HG03139 (cell line): ENCODE measurements at regions not wholly inside any gene's neighbourhood (a gene's known extent, or its start where the extent isn't known, plus 50 kb on each side); places are given as distances from the start of the nearest gene placed in this dataset.
"Not testable (repeated sequence)": the region's sequence is repeated elsewhere in the genome, so short reads cannot be mapped to it uniquely, and the experiment has no call there.

Experiments
- ATAC-seq: cut with Tn5 transposase; IDR thresholded peaks from one replicate; pipeline ENCODE4 v1.9.1; 2021; ENCODE audit not compliant: unreplicated experiment

DNA sequence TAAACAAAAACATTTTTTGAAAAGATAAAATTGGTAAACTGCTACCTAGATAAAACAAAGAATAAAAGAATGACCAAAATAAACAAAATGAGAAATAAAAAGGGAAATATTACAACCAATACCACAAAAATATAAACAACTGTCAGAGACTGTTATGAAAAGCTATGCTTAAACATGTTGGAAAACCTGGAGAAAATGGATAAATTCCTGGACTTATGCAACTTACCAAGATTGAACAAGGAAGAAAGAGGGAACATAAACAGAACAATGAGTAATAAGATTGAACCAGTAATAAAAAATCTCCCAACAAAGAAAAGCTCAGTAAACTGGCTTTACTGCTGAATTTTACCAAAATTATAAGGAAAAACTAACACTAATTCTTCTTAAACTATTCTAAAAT, 518.7 kb downstream of the GRXCR1 start:
- no peak for ATAC-seq

DNA sequence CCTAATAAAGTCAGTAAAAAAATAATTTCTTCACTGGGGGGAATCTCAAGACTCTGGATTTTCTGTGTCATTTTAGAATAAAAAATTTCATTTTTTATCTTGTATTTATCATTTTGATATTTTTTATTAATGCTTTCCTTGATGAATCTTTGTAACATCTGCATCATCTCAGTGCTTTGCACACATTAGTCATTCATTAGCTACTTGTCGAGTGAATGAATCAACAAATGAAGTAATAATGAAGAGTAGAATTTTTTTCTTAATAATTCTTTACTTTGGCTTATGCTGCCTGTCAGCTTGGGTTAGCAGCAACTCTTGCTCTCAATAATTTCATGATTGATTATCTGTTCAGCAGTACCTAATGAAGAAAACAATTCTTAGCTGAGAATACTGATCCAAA, 530.8 kb downstream of the GRXCR1 start:
- ATAC-seq, result no peak

DNA sequence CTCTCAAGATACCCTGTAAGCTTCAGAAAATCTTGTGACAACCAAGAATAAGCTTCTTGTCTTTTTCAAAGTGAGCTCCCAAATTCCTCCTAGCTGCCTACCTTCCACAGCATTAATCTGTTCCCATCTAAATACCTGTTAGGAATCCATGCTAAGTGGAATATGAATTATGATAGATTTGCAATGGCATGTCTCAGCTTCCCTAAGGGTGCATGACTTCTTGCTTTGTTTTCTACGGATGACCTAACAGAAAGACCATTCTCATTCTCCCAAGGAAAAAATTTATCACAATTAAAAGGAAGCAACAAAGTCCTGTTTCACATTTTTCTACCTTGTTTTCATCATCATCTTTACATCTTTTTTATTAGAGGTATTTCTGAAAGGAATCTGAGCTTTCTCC, 532.7 kb downstream of the GRXCR1 start:
- ATAC-seq, result no peak

DNA sequence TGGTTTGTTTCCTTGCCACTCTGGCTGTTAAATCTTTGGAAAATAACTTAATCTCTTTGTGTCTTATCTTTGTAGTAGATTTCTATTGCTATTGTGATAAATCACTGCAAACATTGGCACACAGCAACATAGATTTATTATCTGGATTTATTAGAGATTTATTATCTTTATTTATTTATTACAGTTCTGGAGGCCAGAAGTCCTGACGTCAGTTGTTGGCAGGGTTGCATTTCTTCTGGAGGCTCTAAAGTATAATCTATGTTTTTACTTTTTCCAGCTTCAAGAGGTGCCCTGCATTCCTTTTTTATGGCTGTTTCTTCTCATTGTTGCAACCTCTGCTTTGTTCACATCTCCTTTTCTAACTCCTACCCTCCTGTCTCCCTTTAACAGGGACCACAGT, 542.8 kb downstream of the GRXCR1 start:
- no peak for ATAC-seq

DNA sequence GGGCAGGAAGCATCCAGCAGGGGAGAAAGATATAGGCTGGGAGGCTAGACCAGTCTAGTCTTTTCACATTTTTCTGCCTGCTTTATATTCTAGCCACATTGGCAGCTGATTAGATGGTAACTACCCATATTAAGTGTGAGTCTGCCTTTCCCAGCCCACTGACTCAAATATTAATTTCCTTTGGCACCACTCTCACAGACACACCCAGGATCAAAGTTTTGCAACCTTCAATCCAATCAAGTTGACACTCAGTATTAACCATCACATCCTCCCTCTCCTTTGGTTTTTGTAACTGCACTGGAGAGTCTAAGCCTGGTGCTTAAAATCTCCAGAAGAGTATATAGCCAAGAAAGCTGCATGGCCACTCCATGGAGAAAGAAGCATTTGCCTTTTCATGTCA, 560.4 kb downstream of the GRXCR1 start:
- no peak for ATAC-seq

DNA sequence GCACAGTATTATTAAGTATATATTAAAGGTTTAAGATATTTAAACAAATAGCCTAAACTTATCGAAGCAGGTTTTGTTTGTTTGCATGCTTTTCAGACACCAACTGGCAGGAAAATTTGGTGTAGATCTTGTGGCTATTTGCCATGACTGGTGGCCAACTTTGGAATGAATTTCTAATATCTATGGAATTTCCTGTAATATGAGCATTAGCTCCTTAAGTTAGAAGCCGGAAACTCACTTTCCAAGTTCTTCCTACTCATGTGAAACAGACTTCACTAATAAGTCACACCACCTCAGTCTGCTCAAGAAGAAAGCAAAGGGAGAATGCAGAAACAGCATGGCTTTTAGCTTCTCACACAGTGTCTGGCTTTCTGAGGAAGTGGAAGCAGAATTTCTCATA, 563.9 kb downstream of the GRXCR1 start:
- no peak for ATAC-seq

DNA sequence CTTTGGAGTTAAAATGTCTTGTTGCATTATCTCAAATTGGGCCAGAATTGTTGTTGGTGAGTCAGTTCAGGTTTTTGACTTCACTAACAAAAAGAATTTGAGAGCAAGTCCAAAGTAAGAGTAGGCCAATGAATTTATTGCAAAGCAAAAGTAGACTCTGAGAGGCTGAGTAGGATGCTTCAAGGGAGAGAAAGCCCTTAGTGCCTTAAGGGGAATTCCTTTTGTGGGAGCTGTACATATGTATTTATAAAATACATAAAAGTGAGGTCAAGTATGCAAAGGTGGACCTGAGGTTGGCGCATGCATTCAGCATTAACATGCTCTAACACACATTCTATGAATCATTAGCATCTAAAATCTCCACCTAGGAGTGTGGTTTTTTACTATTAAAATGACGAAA, 565.4 kb downstream of the GRXCR1 start:
- ATAC-seq, result no peak

DNA sequence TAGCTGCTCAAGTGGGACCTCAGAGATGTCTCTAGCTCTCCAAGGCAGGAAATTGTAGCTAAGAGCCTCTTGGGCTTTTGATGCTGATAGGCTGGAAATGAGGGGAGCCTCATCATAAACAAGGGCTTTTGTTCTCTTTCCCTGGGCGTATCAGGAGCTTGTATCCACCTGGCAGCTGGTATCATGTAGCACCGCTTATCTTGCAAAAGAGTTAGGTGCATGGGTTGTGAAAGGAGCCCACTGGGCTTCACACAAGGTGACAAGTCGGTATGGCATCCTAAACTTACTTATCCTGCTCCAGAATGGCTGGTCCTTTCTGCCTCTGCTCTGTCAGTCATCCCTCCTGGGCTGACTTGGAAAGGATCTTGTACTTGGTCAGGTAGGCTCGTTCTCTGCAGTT, 565.8 kb downstream of the GRXCR1 start:
- ATAC-seq, result no peak

DNA sequence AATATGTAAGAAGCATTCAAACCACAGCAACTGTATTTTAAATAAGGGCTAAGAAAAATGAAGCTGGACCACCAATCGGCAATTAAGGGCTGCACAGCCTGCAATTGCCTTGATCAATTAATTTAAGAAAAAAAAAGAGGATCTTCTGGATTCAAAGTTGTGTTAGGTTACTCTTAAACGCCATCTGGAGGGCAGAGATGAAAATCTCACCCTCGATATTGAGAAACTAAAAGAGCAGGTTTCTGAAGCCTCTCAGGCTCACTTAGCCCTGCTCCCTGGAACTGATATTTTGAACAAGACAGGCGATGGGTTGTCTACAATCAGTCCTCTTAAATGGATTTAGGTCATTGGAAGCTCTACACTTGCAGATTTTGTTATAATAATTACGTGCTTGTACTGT, 579.4 kb downstream of the GRXCR1 start:
- ATAC-seq, result no peak

DNA sequence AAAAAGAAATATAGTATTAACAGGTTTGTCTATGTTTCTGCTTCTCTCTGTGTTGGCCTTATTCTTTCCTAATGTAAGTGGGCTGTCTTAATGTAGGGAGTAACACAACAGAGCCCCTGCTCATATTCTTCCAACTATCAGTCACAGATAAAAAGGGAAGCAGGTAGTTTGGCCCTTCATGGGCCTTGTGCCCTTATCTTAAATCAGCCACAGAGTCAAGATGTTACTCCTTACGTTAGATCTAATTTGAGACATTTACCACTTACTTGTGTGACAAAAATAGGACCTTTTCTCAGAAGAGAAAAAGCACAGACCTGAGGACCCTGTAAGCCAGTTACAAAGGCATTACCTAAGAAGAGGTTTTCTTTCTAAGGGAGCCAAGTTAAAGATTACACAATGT, 589.0 kb downstream of the GRXCR1 start:
- ATAC-seq, result no peak

DNA sequence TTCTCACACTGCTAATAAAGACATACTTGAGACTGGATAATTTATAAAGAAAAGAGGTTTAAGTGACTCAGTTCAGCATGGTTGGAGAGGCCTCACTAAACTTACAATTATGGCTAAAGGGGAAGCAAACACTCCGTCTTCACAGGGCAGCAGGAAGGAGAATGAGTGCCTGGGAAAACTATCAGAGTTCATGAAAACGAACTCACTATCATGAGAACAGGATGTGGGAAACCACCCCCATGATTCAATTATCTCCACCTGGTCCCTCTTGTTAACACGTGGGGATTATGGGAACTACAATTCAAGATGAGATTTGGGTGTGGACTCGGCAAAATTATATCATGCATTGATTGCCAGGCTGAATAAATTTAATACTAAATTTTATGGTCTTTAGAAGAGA, 592.7 kb downstream of the GRXCR1 start:
- no peak for ATAC-seq

DNA sequence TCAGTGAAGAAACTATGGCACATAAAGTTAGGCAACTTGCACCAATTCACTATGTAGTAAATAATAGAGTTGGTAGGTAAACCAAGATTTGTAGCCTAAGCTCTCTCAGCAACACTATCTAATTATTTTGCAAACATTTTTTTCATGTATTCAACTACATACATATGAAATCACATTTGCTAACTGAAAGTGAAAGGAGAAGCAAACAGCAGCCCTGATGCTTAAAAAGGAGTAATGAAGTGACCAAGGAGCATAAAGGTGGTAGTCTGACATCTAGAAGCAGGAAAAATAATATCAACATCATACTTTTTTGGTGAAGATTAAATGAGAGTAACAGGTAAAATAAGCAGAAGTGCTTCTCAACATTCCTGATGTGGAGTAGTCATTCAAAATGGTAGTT, 603.7 kb downstream of the GRXCR1 start:
- no peak for ATAC-seq

DNA sequence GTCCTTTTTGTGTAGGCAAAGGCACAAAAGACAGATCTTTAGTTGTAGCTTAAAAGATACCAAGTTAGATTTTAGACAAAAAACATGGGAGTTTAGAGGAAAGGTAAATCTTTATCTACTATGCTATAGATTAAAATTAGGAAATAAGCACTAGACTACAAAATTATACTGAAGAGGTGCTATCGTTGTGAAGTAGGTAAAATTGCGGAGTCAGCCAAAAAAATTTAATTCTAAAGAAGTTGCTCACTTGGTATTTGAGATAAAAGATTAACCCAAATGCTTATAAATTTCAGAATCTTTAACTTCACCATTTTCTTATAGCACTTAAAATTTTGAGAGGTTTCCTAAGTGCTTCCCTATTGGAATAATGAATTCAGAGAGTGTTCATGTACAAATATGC, 604.1 kb downstream of the GRXCR1 start:
- ATAC-seq, result no peak

DNA sequence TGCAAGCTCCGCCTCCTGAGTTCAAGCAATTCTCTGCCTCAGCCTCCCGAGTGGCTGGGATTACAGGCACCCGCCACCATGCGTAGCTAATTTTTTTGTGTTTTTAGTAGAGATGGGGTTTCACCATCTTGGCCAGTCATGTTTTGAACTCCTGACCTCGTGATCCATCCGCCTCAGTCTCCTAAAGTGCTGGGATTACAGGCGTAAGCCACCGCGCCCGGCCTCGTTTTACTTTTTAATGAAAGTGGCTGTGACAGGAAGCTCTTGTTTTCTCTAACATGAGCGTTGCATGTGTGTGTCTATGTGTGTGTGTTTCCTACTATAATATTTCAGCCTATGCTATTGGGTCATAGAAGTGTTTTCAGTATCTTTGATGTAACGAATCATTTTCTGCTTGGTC, 613.3 kb downstream of the GRXCR1 start:
- ATAC-seq, result not testable (repeated sequence)

DNA sequence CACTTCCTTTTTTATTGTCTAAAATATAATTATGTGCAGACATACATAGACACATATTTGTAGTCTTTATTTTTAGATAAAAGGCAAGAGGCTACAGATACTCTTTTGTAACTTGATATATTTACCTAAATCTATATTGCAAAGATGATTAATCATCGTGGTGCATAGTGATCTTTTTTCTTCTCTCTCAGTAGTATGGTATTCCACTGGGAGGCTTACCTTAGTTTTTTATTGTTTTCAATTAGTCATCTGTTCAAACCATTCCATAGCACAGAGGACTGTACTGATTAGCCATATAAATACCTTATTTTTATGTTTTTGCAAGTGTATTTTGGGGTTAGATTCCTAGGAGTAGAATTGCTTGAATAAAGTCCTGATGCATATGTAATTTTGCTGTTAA, 619.7 kb downstream of the GRXCR1 start:
- no peak for ATAC-seq

DNA sequence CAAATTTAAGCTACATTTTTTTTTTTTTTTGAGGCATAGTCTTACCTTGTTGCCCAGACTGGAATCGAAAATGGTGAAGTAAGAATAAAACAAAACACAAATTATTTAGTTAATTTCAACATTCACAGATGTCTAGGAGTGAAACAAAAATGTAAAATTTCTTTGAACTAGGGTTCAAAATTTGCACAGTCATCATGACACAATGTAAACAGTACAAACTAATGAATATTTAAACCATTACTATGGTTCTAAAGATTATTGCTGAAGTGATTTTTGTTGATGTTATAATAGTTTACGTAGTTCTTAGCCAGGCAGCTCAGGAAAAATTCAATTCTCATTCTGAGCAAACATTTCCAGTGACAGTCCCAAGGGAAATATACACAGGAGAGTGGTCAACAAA, 633.1 kb downstream of the GRXCR1 start:
- ATAC-seq, result no peak

DNA sequence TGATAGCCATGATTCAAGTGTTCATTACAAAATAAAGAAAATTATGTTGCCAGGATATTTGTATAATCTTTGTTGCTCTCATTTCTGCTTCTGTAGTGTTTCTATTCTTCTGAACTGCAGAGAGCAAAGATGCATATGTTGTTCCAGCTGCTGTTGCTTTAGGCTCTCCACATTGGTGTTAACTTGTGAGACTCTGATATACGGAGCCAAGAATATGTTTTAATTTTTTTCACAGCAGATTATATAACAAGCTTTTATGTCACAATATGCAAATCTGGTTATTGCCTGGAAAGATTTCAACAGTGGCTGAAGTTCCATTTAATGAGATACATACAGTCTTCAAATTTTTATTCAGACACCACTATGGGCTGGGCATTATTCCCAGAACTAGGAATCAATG, 655.0 kb downstream of the GRXCR1 start:
- no peak for ATAC-seq

DNA sequence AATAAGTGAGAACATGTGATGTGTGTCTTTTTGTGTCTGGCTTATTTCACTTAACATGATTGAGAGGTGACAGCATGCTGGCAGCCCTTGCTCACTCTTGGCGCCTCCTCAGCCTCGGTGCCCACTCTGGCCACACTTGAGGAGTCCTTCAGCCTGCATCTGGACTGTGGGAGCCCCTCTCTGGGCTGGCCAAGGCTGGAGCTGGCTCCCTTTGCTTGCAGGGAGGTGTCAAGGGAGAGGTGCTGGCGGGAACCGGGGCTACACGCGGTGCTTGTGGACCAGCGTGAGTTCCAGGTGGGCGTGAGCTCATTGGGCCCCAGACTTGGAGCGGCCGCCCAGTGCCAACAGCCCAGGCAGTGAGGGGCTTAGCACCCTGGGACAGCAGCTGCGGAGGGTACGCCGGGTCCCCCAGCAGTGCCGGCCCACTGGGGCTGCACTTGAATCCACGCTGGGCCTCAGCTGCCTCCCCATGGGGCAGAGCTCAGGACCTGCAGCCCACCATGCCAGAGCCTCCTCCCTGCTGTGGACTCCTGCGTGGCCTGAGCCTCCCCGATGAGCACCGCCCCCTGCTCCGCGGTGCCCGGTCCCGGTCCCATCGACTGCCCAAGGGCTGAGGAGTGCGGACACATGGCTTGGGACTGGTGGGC, 658.6 kb downstream of the GRXCR1 start:
- no peak for ATAC-seq

DNA sequence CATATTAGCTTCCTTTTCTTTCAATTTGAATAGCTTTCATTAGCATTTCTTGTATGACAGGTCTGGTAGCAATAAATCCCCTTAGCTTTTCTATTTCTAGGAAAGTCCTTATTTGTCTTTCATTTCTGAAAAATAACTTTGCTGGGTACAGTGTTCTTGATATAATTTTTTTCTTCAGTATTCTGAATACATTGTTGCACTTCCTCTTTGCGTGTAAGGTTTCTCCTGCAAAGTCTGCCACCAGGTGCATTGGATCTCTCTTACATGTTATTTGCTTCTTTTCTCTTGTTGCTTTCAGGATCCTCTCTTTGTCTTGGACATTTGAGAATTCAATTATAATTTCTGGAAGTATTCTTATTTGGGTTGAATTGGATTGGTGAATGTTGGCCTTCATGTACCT, 663.7 kb downstream of the GRXCR1 start:
- no peak for ATAC-seq

DNA sequence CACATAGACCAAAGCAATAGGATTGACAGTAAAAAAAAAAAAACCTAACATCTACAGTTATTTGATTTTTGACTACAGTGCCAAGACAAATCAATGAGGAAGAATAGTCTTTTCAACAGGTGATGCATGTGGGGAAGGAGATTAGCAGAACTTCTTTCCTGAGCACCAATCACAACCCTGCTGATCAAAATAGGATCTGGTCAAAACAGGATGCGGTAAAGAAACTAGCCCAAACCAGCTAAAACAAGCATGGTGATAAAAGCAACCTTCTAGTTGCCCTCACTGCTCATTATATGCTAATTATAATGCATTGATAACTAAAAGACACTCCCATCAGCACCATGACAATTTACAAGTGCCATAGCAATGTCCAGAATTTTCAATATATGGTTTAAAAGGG, 667.5 kb downstream of the GRXCR1 start:
- ATAC-seq, result no peak

DNA sequence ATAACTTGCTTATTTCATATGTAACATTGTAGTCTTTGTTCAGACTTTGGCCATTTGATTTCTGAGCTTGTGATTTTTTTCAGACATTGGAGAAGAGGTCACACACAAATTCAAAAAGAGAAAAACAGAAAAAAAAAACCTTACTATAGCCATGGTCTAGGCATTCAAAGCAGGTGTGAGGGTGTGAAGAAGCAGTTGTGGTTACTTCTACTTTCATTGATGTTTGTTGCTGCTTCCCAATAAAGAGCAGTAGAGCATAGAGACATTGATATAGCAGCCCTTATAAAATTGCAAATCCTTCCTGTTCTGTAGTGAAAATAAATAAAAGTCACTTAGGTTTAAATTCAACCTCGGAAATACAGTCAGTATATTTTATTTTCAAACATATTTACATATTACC, 671.6 kb downstream of the GRXCR1 start:
- no peak for ATAC-seq

DNA sequence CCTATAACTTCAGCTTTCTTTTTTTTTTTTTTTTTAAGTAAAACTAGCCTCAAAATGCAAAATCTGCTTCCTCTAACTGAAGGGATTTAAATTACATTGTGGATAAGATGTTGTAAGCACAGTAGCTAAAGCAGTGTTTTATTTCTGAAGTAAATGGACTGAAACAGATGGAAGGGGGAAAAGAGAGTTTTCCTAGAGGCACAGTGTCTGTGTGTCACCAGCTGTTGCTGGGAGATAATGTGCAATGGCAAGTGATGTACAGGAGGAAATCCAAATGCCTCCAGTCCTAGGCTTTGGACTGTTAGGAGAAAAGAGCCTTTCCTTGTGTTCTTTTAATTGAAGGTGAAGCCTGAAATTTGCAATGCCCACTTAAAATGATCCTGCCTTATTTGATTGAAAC, 672.1 kb downstream of the GRXCR1 start:
- ATAC-seq, result no peak

DNA sequence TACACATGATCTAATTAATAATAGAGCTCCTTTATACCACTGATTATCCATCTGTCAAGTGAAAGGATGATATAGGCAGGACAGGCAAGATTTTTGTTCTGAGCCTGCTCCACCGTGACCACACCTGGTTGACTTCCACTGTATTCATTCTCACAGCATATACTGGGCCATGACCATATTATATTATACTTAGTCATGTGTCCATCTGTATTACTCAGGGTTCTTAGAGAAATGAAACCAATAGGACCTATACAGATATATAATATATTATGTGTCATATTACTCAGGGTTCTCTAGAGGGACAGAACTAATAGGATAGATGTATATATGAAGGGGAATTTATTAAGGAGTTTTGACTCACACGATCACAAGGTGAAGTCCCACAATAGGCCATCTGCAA, 675.1 kb downstream of the GRXCR1 start:
- ATAC-seq, result no peak

DNA sequence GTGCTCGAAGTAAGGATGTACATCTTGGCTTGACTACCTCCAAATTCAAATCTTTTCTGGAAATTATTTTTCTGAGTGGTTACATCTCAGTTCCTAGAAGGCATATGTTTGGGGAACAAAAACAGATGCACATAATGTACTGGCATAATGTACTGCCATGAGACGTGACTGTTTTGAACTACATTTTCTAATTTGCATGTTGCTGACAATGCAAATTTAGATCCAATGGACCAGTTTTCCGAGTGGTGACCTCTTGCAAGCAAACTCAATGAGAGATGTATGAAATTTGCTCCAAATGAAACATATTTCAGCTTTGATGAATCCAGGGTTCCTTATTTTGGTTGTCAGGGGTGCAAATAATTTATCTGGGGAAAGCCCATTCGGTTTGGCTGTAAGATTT, 694.3 kb downstream of the GRXCR1 start:
- ATAC-seq, result no peak
